H1 (cell line): ENCODE measurements at regions not wholly inside any gene's neighbourhood (a gene's known extent, or its start where the extent isn't known, plus 50 kb on each side); places are given as distances from the start of the nearest gene placed in this dataset.

Experiments used
- EZH2 ChIP-seq: fragments of 200-600 bp; sonication (generic); IDR thresholded peaks from 2 replicates; pipeline ENCODE4 v1.7.1; 2012; ENCODE audit warnings: low read depth, mild to moderate bottlenecking, moderate library complexity, low read length, inconsistent platforms; ENCODE audit not compliant: severe bottlenecking
- SAP30 ChIP-seq: fragments of 300-600 bp; sonication (generic); IDR thresholded peaks from 2 replicates; pipeline ENCODE4 v1.7.1; 2012; ENCODE audit warnings: low read length, moderate library complexity, mild to moderate bottlenecking, inconsistent platforms; ENCODE audit not compliant: insufficient read depth, insufficient replicate concordance
- SP2 ChIP-seq: IDR thresholded peaks from 2 replicates; pipeline ENCODE4 v1.6.1; 2012; ENCODE audit warnings: mild to moderate bottlenecking, low read length, inconsistent platforms
- YY1 ChIP-seq: IDR thresholded peaks from 2 replicates; pipeline ENCODE4 v1.6.1; 2011; ENCODE audit warnings: low read depth, mild to moderate bottlenecking, low read length

- TF ChIP-seq SP2 (no peak), SAP30 (no peak), YY1 (no peak), EZH2 (no peak)
Measured at GRCh38 chr4:176492646-176493302, 173.0 kb downstream of the SPCS3 start (continued).
